Kidney epithelial cell (primary cell): ENCODE measurements at regions not wholly inside any gene's neighbourhood (a gene's known extent, or its start where the extent isn't known, plus 50 kb on each side); places are given as distances from the start of the nearest gene placed in this dataset.

Experiments
- DNase-seq: peaks from one replicate; pipeline ENCODE4 v3.0.0-alpha.2; 2010; ENCODE audit warnings: low read depth
- H3K27me3 ChIP-seq: 2 replicates; pipeline ENCODE4 v1.6.0; 2011; ENCODE audit warnings: low read length; ENCODE audit not compliant: control insufficient read depth, insufficient read depth
- H3K36me3 ChIP-seq: 2 replicates; pipeline ENCODE4 v1.5.1; 2011; ENCODE audit warnings: low read length; ENCODE audit not compliant: control insufficient read depth, insufficient read depth
- H3K4me3 ChIP-seq: 2 replicates; pipeline ENCODE4 v1.5.1; 2011; ENCODE audit warnings: low read depth, mild to moderate bottlenecking, control low read depth, low read length
- CTCF ChIP-seq: IDR thresholded peaks from 2 replicates; pipeline ENCODE4 v1.5.1; 2011; ENCODE audit warnings: mild to moderate bottlenecking, moderate library complexity, low read length, control low read depth, inconsistent platforms; ENCODE audit not compliant: insufficient read depth, poor library complexity, severe bottlenecking

GRCh38 chr4:115233600-115233999 is 120.2 kb upstream of the NDST4 start:
- H3K27me3 ChIP-seq, result no peaks in the 10 kb centered on the region
- DNase-seq, result no peak
- no peaks in the 10 kb centered on the region for H3K36me3 ChIP-seq
- H3K4me3 ChIP-seq, result no peak overlapping the region
- no peak for TF ChIP-seq CTCF

- H3K4me3 ChIP-seq, result no peak overlapping the region
- no peak for DNase-seq
- TF ChIP-seq CTCF, result no peak
- no peaks in the 10 kb centered on the region for H3K36me3 ChIP-seq
- no peaks in the 10 kb centered on the region for H3K27me3 ChIP-seq
These were observed 116.5 kb upstream of the NDST4 start for GRCh38 chr4:115229873-115230272.

GRCh38 chr4:115228851-115229250 is 115.4 kb upstream of the NDST4 start:
- TF ChIP-seq CTCF, result no peak
- Histone ChIP-seq H3K36me3 (no peaks in the 10 kb centered on the region), H3K4me3 (no peak overlapping the region)

GRCh38 chr4:115222061-115222460 is 108.6 kb upstream of the NDST4 start:
- no peak for DNase-seq
- TF ChIP-seq CTCF, result no peak
- H3K4me3 ChIP-seq, result no peak overlapping the region
- no peaks in the 10 kb centered on the region for H3K27me3 ChIP-seq
- H3K36me3 ChIP-seq, result no peaks in the 10 kb centered on the region

More at GRCh38 chr4:115228851-115229250, 115.4 kb upstream of the NDST4 start:
- H3K27me3 ChIP-seq, result no peaks in the 10 kb centered on the region
- no peak for DNase-seq

GRCh38 chr4:115219862-115220261 is 106.4 kb upstream of the NDST4 start:
- Histone ChIP-seq H3K36me3 (no peaks in the 10 kb centered on the region), H3K27me3 (no peaks in the 10 kb centered on the region), H3K4me3 (no peak overlapping the region)
- TF ChIP-seq CTCF, result no peak
- DNase-seq, result no peak

- Histone ChIP-seq H3K36me3 (no peaks in the 10 kb centered on the region), H3K27me3 (no peaks in the 10 kb centered on the region), H3K4me3 (no peak overlapping the region)
- TF ChIP-seq CTCF, result no peak
- no peak for DNase-seq
These were observed 106.0 kb upstream of the NDST4 start for GRCh38 chr4:115219315-115219860.
